HEK293 (cell line): ENCODE measurements at regions not wholly inside any gene's neighbourhood (a gene's known extent, or its start where the extent isn't known, plus 50 kb on each side); places are given as distances from the start of the nearest gene placed in this dataset.

Experiments
- CTCF ChIP-seq: fragments of 450-650 bp; formaldehyde crosslinking; IDR thresholded peaks from 2 replicates; pipeline ENCODE4 v1.5.1; 2016; ENCODE audit warnings: missing biosample characterization, missing genetic modification characterization
- HOXC10 ChIP-seq: sonication (generic); formaldehyde crosslinking; IDR thresholded peaks from 2 replicates; pipeline ENCODE4 v1.8.1; 2023; ENCODE audit warnings: mild to moderate bottlenecking, missing genetic modification reagents
- INSM2 ChIP-seq: fragments of 450-650 bp; formaldehyde crosslinking; IDR thresholded peaks from 2 replicates; pipeline ENCODE4 v1.5.1; 2016; ENCODE audit warnings: missing biosample characterization, missing genetic modification characterization
- KLF16 ChIP-seq: fragments of 450-650 bp; formaldehyde crosslinking; IDR thresholded peaks from 2 replicates; pipeline ENCODE4 v1.5.1; 2017; ENCODE audit warnings: missing biosample characterization, missing genetic modification characterization
- ZNF214 ChIP-seq: fragments of 450-650 bp; formaldehyde crosslinking; IDR thresholded peaks from 2 replicates; pipeline ENCODE4 v1.5.1; 2017; ENCODE audit warnings: missing biosample characterization, mild to moderate bottlenecking, missing genetic modification characterization, borderline replicate concordance
- ZSCAN30 ChIP-seq: fragments of 450-650 bp; IDR thresholded peaks from 2 replicates; pipeline ENCODE4 v1.5.1; 2018; ENCODE audit warnings: missing biosample characterization, mild to moderate bottlenecking, missing genetic modification characterization, moderate library complexity

- TF ChIP-seq KLF16 (tag by site-specific recombination) (no peak), CTCF (tag by site-specific recombination) (no peak), ZSCAN30 (tag by site-specific recombination) (no peak), HOXC10 (no peak), INSM2 (tag by site-specific recombination) (no peak), ZNF214 (tag by site-specific recombination) (no peak)
Measured at GRCh38 chr12:127583041-127583440, 683.9 kb upstream of the TMEM132C start.
